Activated CD4-positive, alpha-beta memory T cell treated with anti-CD3 and anti-CD28 coated beads for 36 hours (primary cell): ENCODE measurements at regions not wholly inside any gene's neighbourhood (a gene's known extent, or its start where the extent isn't known, plus 50 kb on each side); places are given as distances from the start of the nearest gene placed in this dataset.

Source experiments
- CTCF ChIA-PET: fragments of 350-600 bp; sonication (Branson Sonifier 250); formaldehyde crosslinking; loops from one replicate; lab custom pipeline; 2021; ENCODE audit warnings: antibody characterized with exemption, inconsistent platforms; lab: Charles Lee
- POLR2A ChIA-PET: fragments of 350-600 bp; sonication (Branson Sonifier 250); formaldehyde crosslinking; loops from one replicate; lab custom pipeline; 2021; ENCODE audit warnings: antibody characterized with exemption; lab: Charles Lee
- DNase-seq: peaks from one replicate; pipeline ENCODE4 v3.0.0-alpha.2; 2020
- H3K27ac Mint-ChIP-seq: one replicate; pipeline ENCODE4 v1.8.0; 2021; ENCODE audit warnings: mixed read lengths
- H3K27me3 Mint-ChIP-seq: one replicate; pipeline ENCODE4 v1.8.0; 2021; ENCODE audit warnings: mixed read lengths
- H3K36me3 Mint-ChIP-seq: one replicate; pipeline ENCODE4 v1.8.0; 2021; ENCODE audit warnings: mixed read lengths
- H3K4me1 Mint-ChIP-seq: one replicate; pipeline ENCODE4 v1.8.0; 2021; ENCODE audit warnings: low read depth, mixed read lengths
- H3K4me3 Mint-ChIP-seq: one replicate; pipeline ENCODE4 v1.8.0; 2021; ENCODE audit warnings: mild to moderate bottlenecking, mixed read lengths
- H3K9me3 Mint-ChIP-seq: one replicate; pipeline ENCODE4 v1.8.0; 2021; ENCODE audit warnings: mixed read lengths
- intact Hi-C: fragments of 100-400 bp; cut with micrococcal nuclease; formaldehyde crosslinking; loops from one replicate; pipeline ENCODE4 v1.15.1; 2023

DNA sequence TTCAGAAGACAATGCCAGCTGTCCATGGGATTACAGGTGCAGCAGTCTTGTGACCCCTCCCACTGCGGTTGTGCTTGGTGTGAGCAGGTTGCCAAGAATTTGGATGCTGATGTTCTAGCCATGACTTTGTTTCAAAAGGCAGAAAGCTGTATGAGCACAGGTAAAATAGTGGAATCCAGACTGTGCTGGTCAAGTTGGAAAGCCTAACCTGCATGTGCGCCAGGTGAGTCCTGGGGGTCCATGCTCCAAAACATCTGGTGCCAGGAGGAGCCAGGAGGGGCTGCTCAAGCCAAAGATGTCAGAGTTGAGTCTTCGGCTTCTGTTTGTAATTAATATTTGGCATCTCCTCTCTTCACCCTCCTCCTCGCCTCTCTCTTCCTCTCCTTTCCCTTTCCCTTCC lies 330.1 kb downstream of the MYCN start:
- H3K36me3 Mint-ChIP-seq = no peaks in the 10 kb centered on the region
- CTCF ChIA-PET = no interaction called here
- peaks cover 2% of the 10 kb centered on the region for H3K27me3 Mint-ChIP-seq
- POLR2A ChIA-PET = no interaction called here
- no peak overlapping the region for H3K27ac Mint-ChIP-seq
- no peaks in the 10 kb centered on the region for H3K9me3 Mint-ChIP-seq
- no peak overlapping the region for H3K4me3 Mint-ChIP-seq
- no peaks in the 10 kb centered on the region for H3K4me1 Mint-ChIP-seq
- no peak for DNase-seq
- intact Hi-C loops = no loop called here

DNA sequence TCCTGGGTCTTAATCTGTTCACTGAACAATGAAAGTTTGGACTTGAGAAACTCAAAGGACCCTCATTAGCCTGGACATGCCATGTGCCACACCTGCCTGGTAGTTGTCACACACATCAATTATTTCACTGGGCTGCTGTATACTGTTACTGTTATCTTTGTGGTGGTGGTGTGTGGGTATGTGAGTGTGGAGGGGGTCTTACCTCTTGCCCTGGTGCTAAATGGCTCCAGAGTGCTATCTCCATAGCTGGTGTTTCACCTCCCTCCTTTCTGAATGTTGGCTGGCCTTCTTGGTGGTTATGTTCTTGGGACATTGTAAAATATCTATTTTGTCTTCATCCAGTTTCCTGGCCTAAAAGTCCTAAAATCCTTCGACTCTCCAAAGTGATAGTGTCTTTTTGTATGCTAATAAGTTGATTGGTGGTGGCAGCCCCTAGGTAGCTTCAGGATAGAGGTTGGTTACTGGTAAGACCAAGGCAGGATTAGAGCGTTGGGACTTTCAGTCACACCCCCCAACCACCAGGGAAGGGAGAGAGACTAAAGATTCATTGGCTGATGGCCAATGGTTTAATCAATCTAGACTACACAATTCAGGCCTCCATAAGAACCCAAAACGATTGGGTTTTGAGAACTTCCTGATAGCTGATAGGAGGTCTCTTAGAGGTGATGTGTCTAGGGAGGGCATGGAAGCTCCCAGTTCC lies 328.1 kb downstream of the MYCN start:
- ChIA-PET POLR2A (no interaction called here), CTCF (no interaction called here)
- Mint-ChIP-seq H3K4me1 (no peaks in the 10 kb centered on the region), H3K27ac (no peak overlapping the region), H3K36me3 (no peaks in the 10 kb centered on the region), H3K4me3 (no peak overlapping the region), H3K27me3 (peaks cover 2% of the 10 kb centered on the region), H3K9me3 (no peaks in the 10 kb centered on the region)
- intact Hi-C loops = no loop called here
- no peak for DNase-seq

DNA sequence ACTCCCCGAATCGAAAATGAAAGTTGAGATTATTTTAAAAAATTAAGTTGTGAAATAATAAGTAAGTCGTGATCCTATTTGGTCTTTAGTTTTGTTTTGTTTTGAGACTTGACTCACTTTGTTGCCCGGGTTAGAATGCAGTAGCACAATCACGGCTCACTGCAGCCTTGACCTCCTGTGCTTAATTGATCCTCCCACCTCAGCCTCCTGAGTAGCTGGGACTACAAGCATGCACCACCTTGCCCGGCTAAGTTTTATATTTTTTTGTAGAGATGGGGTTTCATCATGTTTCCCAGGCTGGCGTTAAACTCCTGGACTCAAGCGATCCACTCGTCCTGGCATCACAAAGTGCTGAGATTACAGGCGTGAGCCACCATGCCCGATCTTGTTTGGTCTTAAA lies 326.2 kb downstream of the MYCN start:
- Mint-ChIP-seq H3K27ac (no peak overlapping the region), H3K27me3 (no peaks in the 10 kb centered on the region), H3K36me3 (no peaks in the 10 kb centered on the region), H3K4me1 (no peaks in the 10 kb centered on the region), H3K9me3 (no peaks in the 10 kb centered on the region), H3K4me3 (no peak overlapping the region)
- CTCF ChIA-PET = no interaction called here
- intact Hi-C loops = no loop called here
- DNase-seq = no peak
- POLR2A ChIA-PET = no interaction called here

DNA sequence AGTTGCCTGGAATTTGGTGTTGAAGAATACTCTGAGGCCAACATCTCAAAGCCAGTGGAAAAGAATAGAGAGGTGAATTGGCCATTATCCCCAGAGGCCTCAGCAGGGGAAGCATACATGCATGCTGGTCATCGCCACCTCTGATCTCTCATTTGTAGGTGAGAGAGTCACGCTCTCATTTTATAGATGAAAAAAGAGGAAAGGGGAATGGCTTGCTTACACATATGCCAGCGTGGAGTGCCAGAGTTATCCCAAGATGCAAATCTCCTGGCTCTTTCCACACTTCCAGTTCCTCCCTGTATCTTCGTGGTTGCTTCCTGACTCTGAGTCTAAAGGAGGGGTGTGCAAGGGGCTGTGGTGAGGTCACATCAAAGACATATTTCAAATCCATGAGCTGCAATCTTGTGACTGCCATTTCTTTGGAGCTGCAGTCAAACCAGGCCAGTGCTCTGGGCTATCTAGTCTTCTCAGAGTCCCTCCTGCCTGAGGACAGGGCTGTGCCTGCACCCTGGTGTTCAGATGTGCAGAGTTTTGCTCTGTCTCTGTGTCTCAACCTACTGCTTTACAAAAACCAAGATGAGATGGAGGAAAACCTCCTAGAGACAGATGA lies 324.7 kb downstream of the MYCN start:
- H3K9me3 Mint-ChIP-seq = no peaks in the 10 kb centered on the region
- no peak overlapping the region for H3K4me3 Mint-ChIP-seq
- no peak for DNase-seq
- intact Hi-C loops = no loop called here
- ChIA-PET CTCF (no interaction called here), POLR2A (no interaction called here)
- H3K27ac Mint-ChIP-seq = no peak overlapping the region
- no peaks in the 10 kb centered on the region for H3K36me3 Mint-ChIP-seq
- no peaks in the 10 kb centered on the region for H3K27me3 Mint-ChIP-seq
- H3K4me1 Mint-ChIP-seq = no peaks in the 10 kb centered on the region

DNA sequence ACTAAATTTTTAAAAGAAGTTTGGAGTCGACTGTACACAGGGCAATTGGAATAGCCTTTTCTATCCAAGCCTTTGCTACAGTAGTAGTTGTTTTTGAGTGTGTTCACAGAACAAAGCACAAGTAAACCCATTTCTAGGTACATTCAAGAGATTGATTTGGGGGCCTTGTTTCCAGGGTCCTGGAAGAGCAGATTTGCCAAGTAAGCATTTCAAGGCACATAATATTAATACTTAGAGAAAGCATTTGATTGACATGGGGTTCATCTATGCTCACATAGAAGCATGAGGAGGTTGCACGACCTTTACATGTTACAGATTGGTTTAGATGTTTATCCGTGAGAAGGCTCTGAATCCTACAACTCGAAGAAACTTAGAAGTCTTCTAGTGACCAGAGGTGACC lies 324.1 kb downstream of the MYCN start:
- CTCF ChIA-PET = no interaction called here
- intact Hi-C loops = no loop called here
- H3K27me3 Mint-ChIP-seq = no peaks in the 10 kb centered on the region

DNA sequence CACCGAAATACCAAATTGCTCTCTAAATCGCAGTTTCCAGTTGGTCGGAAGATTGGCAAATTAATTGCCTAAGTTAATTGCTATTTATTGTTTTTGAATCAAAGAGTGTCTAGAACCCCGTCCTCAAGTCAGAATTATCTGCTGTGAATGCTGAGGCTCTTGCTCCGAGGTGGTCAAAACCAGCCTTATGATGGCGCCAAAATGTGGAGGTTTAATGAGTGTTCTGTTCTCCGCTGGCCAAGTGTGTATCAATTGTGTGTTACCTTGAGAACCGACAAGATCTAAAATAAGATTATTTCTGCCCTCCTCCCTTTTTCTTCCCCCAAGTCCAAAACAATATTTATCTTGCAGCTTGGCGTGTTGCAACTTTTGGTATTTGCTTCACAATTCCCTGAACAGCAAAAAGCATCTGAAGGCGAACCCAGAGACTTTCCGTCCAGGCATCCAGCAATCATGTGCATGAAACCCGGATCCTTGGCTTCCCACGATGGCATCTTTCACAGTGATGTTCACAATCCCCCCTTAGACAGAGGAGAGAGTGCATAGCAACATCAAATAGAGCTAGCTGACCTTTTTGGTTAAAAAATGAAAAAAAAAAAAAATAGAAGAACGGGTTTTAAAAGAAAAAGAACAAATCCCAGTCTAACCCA lies 323.0 kb downstream of the MYCN start:
- intact Hi-C loops = no loop called here
- ChIA-PET POLR2A (no interaction called here), CTCF (no interaction called here)
- no peaks in the 10 kb centered on the region for H3K9me3 Mint-ChIP-seq
- no peaks in the 10 kb centered on the region for H3K4me1 Mint-ChIP-seq
- H3K36me3 Mint-ChIP-seq = no peaks in the 10 kb centered on the region
- H3K4me3 Mint-ChIP-seq = no peak overlapping the region
- H3K27me3 Mint-ChIP-seq = no peaks in the 10 kb centered on the region
- no peak overlapping the region for H3K27ac Mint-ChIP-seq
- no peak for DNase-seq

More for the DNA sequence above, 324.1 kb downstream of the MYCN start:
- Mint-ChIP-seq H3K9me3 (no peaks in the 10 kb centered on the region), H3K36me3 (no peaks in the 10 kb centered on the region), H3K4me3 (no peak overlapping the region), H3K27ac (no peak overlapping the region), H3K4me1 (no peaks in the 10 kb centered on the region)
- no peak for DNase-seq
- POLR2A ChIA-PET = no interaction called here

DNA sequence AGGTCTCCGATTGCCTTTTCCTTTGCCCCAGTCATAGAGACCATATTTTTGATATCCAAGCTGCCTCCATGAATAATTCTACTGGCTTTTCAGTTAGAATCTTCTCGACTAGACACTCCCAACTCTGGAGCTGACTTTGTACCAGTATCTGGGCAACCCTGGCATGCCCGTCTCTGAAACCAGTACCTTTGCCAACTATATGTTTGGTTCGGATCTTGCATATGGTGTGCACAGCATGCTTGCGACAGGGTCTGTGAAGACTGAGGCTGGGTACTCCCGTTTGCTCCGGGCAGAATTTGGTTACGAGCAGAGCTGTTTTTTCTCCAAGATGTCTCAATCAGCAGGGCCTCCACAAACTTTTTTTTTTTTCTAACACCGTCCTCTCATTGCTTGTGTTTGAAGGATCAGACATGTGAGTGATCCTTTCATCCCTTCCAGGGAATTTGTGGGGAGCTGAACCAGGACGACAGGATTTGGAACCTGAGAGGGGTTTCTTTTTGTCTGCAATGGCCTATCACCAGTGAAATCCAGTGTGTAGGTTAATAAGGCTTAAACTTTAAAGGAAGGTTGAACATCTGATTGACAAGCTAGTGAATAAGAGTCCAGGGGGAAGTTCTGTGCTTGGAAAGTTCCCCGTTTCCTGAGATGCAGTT lies 322.3 kb downstream of the MYCN start:
- no peaks in the 10 kb centered on the region for H3K27me3 Mint-ChIP-seq
- CTCF ChIA-PET = no interaction called here
- H3K27ac Mint-ChIP-seq = no peak overlapping the region
- DNase-seq = no peak
- no peaks in the 10 kb centered on the region for H3K4me1 Mint-ChIP-seq
- POLR2A ChIA-PET = no interaction called here
- H3K36me3 Mint-ChIP-seq = no peaks in the 10 kb centered on the region
- H3K4me3 Mint-ChIP-seq = no peak overlapping the region
- H3K9me3 Mint-ChIP-seq = no peaks in the 10 kb centered on the region
- intact Hi-C loops = no loop called here

DNA sequence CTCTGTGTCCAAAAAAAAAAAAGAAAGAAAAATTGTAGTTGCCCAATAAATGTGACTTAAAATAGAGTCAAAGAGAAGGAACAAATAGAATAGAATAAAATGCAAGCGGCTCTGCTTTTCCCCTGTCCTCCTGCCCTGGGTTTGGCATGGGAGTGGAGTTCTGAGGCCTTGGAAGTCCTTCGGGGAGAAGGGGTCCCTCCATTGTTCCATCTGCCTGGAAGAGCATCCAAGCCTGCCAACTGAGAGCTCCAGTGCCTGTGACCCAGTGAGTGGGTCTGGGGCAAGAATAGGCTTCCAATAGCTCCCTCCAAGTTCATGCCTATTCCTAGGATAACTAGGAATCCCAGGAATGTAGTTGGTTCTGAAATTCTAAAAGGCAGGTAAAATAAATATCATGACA lies 321.4 kb downstream of the MYCN start:
- no peak overlapping the region for H3K27ac Mint-ChIP-seq
- POLR2A ChIA-PET = no interaction called here
- intact Hi-C loops = no loop called here
- no peaks in the 10 kb centered on the region for H3K27me3 Mint-ChIP-seq
- CTCF ChIA-PET = no interaction called here
- H3K36me3 Mint-ChIP-seq = no peaks in the 10 kb centered on the region
- H3K4me1 Mint-ChIP-seq = no peaks in the 10 kb centered on the region
- no peaks in the 10 kb centered on the region for H3K9me3 Mint-ChIP-seq
- DNase-seq = no peak
- no peak overlapping the region for H3K4me3 Mint-ChIP-seq

DNA sequence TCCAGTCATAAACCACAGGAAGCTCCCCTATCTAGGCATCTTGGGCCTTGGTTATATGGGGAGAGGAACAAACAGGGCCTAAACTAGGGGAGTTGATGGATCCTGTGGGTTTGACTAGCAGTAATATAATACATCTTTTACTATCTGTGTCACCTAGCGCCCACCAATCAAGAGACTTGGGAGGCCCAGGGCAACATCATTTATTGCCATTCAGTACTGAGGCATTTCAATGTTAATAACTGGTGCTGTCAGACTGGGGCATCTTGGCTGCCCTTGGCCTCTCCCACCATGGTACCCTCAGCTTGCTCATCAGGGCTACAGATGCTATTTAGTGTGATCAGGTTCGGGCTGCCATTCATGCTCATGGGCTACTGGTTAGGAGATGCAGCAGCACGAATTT lies 320.7 kb downstream of the MYCN start:
- ChIA-PET CTCF (no interaction called here), POLR2A (no interaction called here)
- Mint-ChIP-seq H3K4me1 (no peaks in the 10 kb centered on the region), H3K27me3 (no peaks in the 10 kb centered on the region), H3K9me3 (no peaks in the 10 kb centered on the region), H3K4me3 (no peak overlapping the region), H3K36me3 (no peaks in the 10 kb centered on the region), H3K27ac (no peak overlapping the region)
- no peak for DNase-seq
- intact Hi-C loops = no loop called here

DNA sequence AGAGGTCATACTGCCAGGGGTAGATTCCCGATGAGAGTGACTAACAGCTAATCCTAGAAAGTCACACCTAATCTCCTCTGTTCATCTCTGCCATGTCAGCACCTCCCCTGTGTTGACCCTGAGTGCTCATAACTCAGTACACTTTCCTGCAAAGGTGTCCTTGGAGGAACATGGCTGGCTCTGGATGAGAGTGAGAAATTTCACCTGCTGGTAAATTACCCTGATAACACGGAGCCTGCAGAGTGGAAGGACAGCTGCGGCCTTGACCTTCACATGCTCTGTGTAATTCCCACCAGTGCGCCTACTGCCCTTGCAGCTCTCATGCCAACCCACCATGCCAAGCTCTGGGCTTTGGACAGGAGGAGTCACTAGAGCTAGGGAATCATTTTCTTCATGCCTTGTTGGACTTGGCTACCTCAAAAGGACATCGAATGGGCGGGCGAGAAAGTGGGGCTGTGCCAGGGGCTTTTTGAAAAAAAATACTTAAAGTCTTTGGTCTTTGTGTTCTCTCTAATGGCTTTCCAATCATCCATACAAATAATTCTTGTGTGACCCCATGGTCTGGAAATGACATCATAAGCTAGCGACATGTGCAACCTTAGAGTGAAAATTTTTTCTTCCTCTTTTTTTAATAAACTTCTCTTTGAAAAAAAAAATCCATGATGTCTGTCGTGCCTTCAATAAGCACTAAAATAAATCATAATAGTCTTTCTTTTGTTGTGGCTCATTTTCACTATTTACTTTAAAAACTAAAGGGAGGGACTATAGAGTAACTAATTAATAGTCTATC lies 319.9 kb downstream of the MYCN start:
- Mint-ChIP-seq H3K4me3 (no peak overlapping the region), H3K27ac (no peak overlapping the region), H3K4me1 (no peaks in the 10 kb centered on the region), H3K27me3 (no peaks in the 10 kb centered on the region), H3K9me3 (no peaks in the 10 kb centered on the region), H3K36me3 (no peaks in the 10 kb centered on the region)
- CTCF ChIA-PET = no interaction called here
- intact Hi-C loops = no loop called here
- DNase-seq = no peak
- POLR2A ChIA-PET = no interaction called here

DNA sequence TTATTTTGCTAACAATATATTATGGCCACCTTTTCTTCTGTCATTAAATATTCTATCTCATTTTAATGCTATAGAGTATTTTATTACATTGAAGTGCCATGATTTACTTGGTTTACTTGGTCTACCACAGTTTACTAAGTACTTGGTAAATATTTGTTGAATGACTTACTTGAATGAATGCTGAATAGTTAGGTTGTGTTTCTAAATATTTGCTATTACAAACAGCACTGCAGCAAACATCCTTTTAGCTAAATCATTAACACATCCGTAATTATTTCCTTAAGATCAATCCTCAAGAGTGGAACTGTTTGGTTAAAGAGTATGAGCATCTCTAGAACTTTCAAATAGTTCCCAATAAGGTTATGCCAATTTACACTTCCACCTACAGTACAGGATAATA lies 318.7 kb downstream of the MYCN start:
- CTCF ChIA-PET = no interaction called here
- intact Hi-C loops = no loop called here

DNA sequence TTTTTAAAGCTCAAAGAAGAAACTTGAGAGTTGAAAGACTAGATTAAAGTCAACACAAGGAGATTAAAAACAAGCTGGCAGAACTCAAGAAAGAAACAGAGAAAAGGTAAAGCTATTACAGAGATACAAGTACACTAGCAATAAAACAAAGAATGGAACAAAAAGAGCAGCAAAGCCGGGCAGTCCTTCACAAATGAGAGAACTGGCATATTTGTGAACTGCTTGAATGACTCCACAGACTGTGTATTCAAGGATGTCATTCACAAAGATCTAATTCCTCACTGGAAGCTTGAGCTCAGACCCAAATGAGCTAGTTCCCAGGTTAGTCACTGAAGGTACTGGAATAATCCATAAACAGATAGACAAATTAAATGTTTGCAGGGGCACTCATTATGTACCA lies 318.0 kb downstream of the MYCN start:
- no peak overlapping the region for H3K27ac Mint-ChIP-seq
- H3K36me3 Mint-ChIP-seq = no peaks in the 10 kb centered on the region

More for the DNA sequence above, 318.7 kb downstream of the MYCN start:
- no peak overlapping the region for H3K27ac Mint-ChIP-seq
- no peak overlapping the region for H3K4me3 Mint-ChIP-seq
- no peaks in the 10 kb centered on the region for H3K36me3 Mint-ChIP-seq
- H3K4me1 Mint-ChIP-seq = no peaks in the 10 kb centered on the region
- no peaks in the 10 kb centered on the region for H3K9me3 Mint-ChIP-seq
- POLR2A ChIA-PET = no interaction called here
- no peaks in the 10 kb centered on the region for H3K27me3 Mint-ChIP-seq
- no peak for DNase-seq

More for the DNA sequence above, 318.0 kb downstream of the MYCN start:
- ChIA-PET POLR2A (no interaction called here), CTCF (no interaction called here)
- no peaks in the 10 kb centered on the region for H3K9me3 Mint-ChIP-seq
- H3K27me3 Mint-ChIP-seq = no peaks in the 10 kb centered on the region
- no peak for DNase-seq
- no peak overlapping the region for H3K4me3 Mint-ChIP-seq
- H3K4me1 Mint-ChIP-seq = no peaks in the 10 kb centered on the region
- intact Hi-C loops = no loop called here
